Progenitor cell of endocrine pancreas (in vitro differentiated cells): ENCODE measurements at regions not wholly inside any gene's neighbourhood (a gene's known extent, or its start where the extent isn't known, plus 50 kb on each side); places are given as distances from the start of the nearest gene placed in this dataset.

ENCODE experiments used
- DNase-seq: peaks from one replicate; pipeline ENCODE4 v3.0.0; 2021; ENCODE audit warnings: low spot score; ENCODE audit not compliant: unreplicated experiment
- H3K27ac Mint-ChIP-seq: 2 replicates; pipeline ENCODE4 v1.8.0; 2021; ENCODE audit warnings: mild to moderate bottlenecking, moderate library complexity, mixed read lengths
- H3K27me3 Mint-ChIP-seq: 2 replicates; pipeline ENCODE4 v1.8.0; 2021; ENCODE audit warnings: mixed read lengths
- H3K36me3 Mint-ChIP-seq: 2 replicates; pipeline ENCODE4 v1.8.0; 2022; ENCODE audit warnings: mixed read lengths; ENCODE audit not compliant: insufficient read depth
- H3K4me1 Mint-ChIP-seq: 2 replicates; pipeline ENCODE4 v1.8.0; 2021; ENCODE audit warnings: low read depth, mixed read lengths
- H3K4me3 Mint-ChIP-seq: 2 replicates; pipeline ENCODE4 v1.8.0; 2021; ENCODE audit warnings: low read depth, mild to moderate bottlenecking, moderate library complexity, mixed read lengths
- H3K9me3 Mint-ChIP-seq: 2 replicates; pipeline ENCODE4 v1.8.0; 2021; ENCODE audit warnings: low read depth, mixed read lengths
- CTCF ChIP-seq: fragments of 200-600 bp; sonication (generic); IDR thresholded peaks from one replicate; pipeline ENCODE4 v1.5.0; 2021; ENCODE audit warnings: antibody characterized with exemption, mild to moderate bottlenecking; ENCODE audit not compliant: unreplicated experiment

- no peak for DNase-seq
- H3K4me3 Mint-ChIP-seq: no peak overlapping the region
- H3K27ac Mint-ChIP-seq: no peak overlapping the region
- H3K4me1 Mint-ChIP-seq: no peaks in the 10 kb centered on the region
- TF ChIP-seq CTCF: no peak
- peaks cover 2% of the 10 kb centered on the region for H3K36me3 Mint-ChIP-seq
- no peaks in the 10 kb centered on the region for H3K27me3 Mint-ChIP-seq
- H3K9me3 Mint-ChIP-seq: peaks cover 20% of the 10 kb centered on the region
Observed at GRCh38 chr5:52648726-52649125, 139.0 kb upstream of the ITGA1 start.

DNA sequence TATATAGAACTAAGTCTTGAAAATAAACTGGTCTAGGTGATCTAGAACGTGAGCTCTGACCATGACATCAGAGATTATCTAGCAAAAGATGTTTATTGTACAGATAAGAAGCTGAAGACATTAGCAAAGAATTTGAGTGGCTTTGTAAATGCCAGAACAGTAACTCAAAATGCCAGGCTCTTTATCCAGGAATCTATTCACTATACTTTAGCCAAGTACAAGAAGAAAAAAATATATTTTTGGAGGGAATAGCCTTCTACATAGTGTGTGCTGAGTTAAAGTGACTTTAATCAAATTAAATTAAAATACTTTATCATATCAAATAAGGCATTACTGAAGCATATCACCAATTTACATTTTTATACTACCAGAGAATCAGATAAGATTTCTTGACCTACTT lies 132.6 kb upstream of the ITGA1 start:
- peaks cover 2% of the 10 kb centered on the region for H3K27me3 Mint-ChIP-seq
- no peaks in the 10 kb centered on the region for H3K36me3 Mint-ChIP-seq
- no peak for DNase-seq
- no peak overlapping the region for H3K4me3 Mint-ChIP-seq
- H3K4me1 Mint-ChIP-seq: no peaks in the 10 kb centered on the region
- H3K9me3 Mint-ChIP-seq: no peaks in the 10 kb centered on the region
- no peak for TF ChIP-seq CTCF
- no peak overlapping the region for H3K27ac Mint-ChIP-seq

DNA sequence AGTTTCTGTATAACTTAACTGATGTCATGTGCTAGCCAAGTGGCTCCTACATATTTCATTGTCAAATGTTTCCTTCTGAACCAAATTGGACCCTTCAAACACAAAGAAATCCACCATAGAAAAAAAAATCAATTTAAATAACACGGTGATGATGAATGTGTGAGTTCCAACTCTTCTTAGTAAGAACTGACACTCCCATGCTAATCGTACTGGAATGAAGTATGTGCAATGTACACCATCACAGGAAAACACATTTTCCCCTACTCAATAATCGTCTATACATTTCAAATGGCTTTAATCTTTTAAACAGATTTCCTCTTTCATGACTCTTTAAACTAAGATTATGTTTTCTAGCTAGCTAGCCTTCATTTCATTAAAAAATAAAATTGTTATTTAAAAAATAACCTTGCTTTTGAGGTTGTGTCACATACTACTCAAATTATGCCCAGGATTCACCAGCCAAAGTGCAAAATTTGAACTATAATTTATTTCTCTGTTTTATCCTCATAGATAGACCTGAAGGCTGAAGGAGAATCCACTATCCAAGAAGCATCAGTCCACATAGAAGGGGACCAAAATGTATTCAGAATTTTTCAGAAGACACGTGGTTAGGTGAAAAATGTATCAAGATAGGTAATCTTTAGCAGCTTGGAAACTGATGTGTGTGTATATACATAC lies 131.0 kb upstream of the ITGA1 start:
- TF ChIP-seq CTCF: no peak
- H3K4me3 Mint-ChIP-seq: no peak overlapping the region
- DNase-seq: no peak
- no peaks in the 10 kb centered on the region for H3K4me1 Mint-ChIP-seq
- H3K9me3 Mint-ChIP-seq: no peaks in the 10 kb centered on the region
- H3K27ac Mint-ChIP-seq: no peak overlapping the region
- peaks cover 2% of the 10 kb centered on the region for H3K27me3 Mint-ChIP-seq
- H3K36me3 Mint-ChIP-seq: no peaks in the 10 kb centered on the region

GRCh38 chr5:52657247-52657645 lies 130.5 kb upstream of the ITGA1 start:
- no peak overlapping the region for H3K4me3 Mint-ChIP-seq
- no peaks in the 10 kb centered on the region for H3K9me3 Mint-ChIP-seq
- H3K4me1 Mint-ChIP-seq: no peaks in the 10 kb centered on the region
- H3K27me3 Mint-ChIP-seq: peaks cover 2% of the 10 kb centered on the region
- no peaks in the 10 kb centered on the region for H3K36me3 Mint-ChIP-seq
- no peak overlapping the region for H3K27ac Mint-ChIP-seq
- DNase-seq: no peak
- peak; percentile 70 for TF ChIP-seq CTCF

GRCh38 chr5:52658246-52658645 lies 129.5 kb upstream of the ITGA1 start:
- no peaks in the 10 kb centered on the region for H3K9me3 Mint-ChIP-seq
- DNase-seq: no peak
- H3K4me3 Mint-ChIP-seq: no peak overlapping the region
- peaks cover 2% of the 10 kb centered on the region for H3K27me3 Mint-ChIP-seq
- H3K4me1 Mint-ChIP-seq: no peaks in the 10 kb centered on the region
- no peak for TF ChIP-seq CTCF
- H3K27ac Mint-ChIP-seq: no peak overlapping the region
- no peaks in the 10 kb centered on the region for H3K36me3 Mint-ChIP-seq
